Dendritic cell treated with granulocyte-macrophage colony-stimulating factor and Interleukin-4, amounts not matched to agents 40 ng/mL and 50 ng/mL, for 4 days (primary cell): ENCODE measurements at regions not wholly inside any gene's neighbourhood (a gene's known extent, or its start where the extent isn't known, plus 50 kb on each side); places are given as distances from the start of the nearest gene placed in this dataset.

ENCODE experiments used
- H3K27ac Mint-ChIP-seq: one replicate; pipeline ENCODE4 v1.8.0; 2022; ENCODE audit warnings: mild to moderate bottlenecking, mixed read lengths
- H3K27me3 Mint-ChIP-seq: one replicate; pipeline ENCODE4 v1.8.0; 2022; ENCODE audit warnings: mild to moderate bottlenecking, mixed read lengths
- H3K36me3 Mint-ChIP-seq: one replicate; pipeline ENCODE4 v1.8.0; 2022; ENCODE audit warnings: low read depth, mixed read lengths
- H3K4me1 Mint-ChIP-seq: one replicate; pipeline ENCODE4 v1.8.0; 2022; ENCODE audit warnings: low read depth, mixed read lengths
- H3K4me3 Mint-ChIP-seq: one replicate; pipeline ENCODE4 v1.8.0; 2022; ENCODE audit warnings: mild to moderate bottlenecking, moderate library complexity, mixed read lengths
- H3K9me3 Mint-ChIP-seq: one replicate; pipeline ENCODE4 v1.8.0; 2022; ENCODE audit warnings: mixed read lengths
- intact Hi-C: fragments of 100-400 bp; cut with micrococcal nuclease; formaldehyde crosslinking; loops from one replicate; pipeline ENCODE4 v1.15.0; 2022

GRCh38 chr17:27404676-27405075 lies 51.6 kb upstream of the KSR1 start:
- Mint-ChIP-seq H3K4me3 (no peak overlapping the region), H3K36me3 (no peaks in the 10 kb centered on the region), H3K4me1 (peaks cover 26% of the 10 kb centered on the region), H3K27me3 (peaks cover 6% of the 10 kb centered on the region), H3K27ac (no peak overlapping the region), H3K9me3 (no peaks in the 10 kb centered on the region)
- intact Hi-C loops, result no loop called here
